SHP77 (cell line): ENCODE measurements at regions not wholly inside any gene's neighbourhood (a gene's known extent, or its start where the extent isn't known, plus 50 kb on each side); places are given as distances from the start of the nearest gene placed in this dataset.

Experiments
- DNase-seq, 2 experiments: peaks; one replicate each; lab custom pipeline; 2025; lab: John Stamatoyannopoulos, UW

DNA sequence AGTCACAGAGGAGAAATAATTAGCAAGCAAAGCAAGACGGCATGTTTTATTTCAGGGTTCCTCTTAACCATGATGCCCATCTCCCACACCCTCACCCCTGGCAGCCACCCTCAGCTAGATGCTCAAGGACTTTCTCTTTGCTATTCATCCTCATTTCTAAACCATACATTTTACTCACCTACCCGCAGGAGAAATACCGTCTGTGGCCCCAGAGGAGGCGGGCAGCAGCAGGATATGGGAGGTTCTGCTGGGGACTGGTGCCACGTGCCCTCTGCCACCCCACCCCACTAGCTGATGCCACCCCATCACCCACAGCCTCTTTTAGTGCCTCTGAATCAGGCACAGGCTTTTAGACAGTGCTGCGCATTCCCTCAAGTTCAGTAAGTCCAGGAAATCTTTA is 168.7 kb upstream of the ITGB1 start:
- DNase-seq = no peak

DNA sequence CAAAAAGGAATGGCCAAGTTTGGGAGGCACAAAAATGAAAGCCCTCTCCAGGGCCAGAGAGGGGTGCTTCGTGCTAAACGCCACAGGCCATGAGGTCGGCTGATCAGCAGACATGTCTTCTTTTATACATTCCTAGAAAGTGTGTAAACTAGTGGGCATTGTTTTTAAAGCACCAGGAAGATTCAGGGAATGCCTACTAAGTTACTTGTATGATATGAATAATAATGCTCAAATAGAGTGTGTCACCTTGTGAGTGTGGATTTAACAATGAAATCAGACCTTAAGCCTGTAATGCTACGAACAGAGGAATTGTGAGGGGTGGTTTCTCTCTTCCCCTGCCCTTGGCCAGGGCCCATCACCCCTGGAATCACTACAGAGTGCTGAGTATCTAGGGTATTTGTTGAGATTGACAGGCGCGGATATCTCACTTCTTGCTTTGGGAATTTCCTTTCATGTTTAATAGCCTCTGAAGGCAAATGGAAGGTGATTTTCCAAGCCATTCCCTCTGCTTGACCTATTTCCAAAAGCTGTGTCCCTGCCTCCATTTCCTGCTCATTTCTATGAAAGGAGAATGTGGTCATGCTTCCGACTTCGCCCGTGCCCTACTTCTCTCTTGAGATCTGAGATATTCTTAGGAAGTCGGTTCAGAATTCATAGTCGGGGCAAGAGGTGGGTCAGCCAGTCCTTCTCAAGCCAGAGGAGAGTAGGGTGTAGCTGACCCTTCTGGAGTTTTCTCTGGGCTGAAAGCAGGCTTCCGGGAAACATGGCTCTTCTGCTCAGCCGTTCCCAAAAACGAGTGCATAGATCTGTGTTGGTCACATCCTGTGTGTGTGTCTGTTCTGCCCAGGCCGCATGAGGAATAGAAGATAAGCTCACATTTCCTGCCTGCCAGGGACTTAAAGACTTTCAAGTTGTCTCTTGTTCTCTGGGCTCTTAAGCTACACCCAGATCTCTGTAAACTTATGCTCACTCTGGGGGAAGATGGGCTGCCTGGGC is 167.8 kb upstream of the ITGB1 start:
- no peak for DNase-seq

DNA sequence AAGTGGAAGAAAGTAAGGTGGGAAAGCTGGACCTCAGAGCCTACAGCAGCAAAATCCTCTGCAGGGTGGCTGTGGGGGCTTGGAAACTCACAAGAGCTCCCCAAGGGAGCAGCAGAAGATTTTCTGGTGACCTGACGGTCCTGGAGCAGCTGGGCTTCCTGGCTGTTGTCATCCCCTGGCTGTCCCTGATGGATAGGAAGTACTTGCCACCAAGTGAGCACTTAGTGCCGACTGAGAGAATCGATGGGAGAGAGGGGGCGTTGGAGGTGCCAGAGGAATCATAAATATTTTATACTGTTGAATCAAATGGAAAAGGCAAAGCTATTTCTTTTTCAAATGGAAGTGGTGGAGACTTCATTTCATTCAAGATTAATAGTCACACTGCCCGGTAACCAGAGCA is 167.1 kb upstream of the ITGB1 start:
- no peak for DNase-seq

DNA sequence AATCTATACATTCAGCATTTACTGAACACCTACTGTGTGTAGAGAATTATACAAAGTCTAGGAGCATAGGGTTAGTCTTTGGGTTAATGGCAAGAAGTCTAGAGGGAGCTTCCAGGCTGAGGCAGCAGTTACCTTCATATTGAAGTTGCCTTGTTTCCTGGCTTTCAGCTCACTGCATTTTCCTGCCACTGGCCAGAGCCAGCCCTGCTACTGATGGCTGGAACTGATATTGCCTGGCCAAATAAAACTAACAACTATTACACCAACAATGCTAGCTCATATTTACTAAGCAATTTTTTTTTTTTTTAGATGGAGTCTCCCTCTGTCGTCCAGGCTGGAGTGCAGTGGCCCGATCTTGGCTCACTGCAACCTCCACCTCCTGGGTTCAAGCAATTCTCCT is 165.7 kb upstream of the ITGB1 start:
- DNase-seq = no peak

DNA sequence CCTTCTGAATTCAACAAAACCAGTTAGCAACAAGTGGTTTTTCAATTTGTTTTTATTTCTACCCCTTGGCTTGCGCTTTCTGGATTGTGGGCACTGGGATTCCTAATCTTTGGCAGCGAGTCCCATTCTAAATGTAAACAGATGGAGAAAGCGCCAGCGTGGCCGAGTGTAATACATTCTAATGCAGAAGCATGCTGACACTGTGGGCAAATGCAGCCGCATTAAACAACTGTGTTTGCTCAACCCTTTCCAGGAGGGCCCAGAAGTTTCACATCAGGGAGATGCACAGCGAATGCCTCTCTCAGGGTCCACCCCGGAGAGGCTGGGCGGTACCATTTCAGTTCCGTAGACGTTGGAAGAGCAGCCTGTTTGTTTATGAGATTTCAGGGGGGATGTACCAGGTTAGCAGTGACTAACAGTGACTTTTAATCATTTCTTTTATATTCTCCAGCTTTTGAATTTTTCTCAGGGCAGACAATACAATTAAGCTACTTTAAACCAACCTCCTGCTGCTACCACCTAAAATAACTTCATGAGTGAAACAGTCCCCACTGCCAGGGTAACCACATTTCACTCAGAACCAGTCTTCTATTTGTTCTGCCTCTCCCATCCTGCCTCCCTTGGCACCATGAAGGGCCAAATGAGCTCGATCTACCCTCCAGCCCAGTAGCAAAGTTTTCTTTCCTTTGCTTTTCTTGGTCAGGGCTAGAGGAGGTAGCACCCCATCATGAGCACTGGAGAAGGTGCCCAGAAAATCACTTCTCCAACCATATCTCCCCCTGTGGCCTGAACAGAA is 164.2 kb upstream of the ITGB1 start:
- no peak for DNase-seq

DNA sequence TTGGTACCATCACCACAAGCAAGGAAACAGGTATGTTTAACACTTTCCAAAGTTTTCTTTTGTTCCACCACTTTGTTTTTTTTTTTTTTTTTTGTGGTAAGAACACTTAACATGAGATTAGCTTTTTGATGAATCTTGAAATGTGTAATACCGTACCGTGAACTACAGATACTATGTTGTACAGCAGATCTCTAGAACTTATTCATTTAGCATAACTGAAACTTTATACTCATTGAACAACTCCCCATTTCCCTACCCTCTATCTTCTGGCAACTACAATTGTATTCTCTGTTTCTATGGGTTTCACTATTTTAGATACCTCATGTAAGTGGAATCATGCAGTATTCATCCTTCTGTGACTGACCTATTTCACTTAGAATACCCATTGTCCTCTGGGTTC is 162.7 kb upstream of the ITGB1 start:
- no peak for DNase-seq

- DNase-seq = no peak
Measured at GRCh38 chr10:33120275-33120674, 162.2 kb upstream of the ITGB1 start.

GRCh38 chr10:33117816-33118215 is 159.8 kb upstream of the ITGB1 start:
- no peak for DNase-seq

DNA sequence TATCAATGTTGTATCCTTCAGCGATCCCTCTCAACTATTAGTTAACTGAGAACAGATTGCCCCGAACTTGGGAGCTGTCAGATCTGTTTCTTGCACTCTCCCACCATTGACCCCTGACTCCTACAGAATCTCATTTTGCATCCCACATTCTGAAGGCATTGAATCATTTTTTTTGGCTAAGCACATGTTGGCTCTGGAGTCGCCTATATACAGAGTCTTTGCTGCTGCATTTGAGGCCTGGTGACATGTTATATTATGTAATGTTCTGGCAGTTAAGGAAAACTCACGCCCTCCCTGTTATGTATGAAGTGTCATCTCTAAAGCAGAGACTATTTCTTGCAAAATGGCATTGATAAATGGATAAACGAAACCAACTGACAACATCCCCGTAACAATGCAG is 159.2 kb upstream of the ITGB1 start:
- no peak for DNase-seq

GRCh38 chr10:33115738-33116719 is 158.0 kb upstream of the ITGB1 start:
- DNase-seq = peak; percentile 5 to 31

DNA sequence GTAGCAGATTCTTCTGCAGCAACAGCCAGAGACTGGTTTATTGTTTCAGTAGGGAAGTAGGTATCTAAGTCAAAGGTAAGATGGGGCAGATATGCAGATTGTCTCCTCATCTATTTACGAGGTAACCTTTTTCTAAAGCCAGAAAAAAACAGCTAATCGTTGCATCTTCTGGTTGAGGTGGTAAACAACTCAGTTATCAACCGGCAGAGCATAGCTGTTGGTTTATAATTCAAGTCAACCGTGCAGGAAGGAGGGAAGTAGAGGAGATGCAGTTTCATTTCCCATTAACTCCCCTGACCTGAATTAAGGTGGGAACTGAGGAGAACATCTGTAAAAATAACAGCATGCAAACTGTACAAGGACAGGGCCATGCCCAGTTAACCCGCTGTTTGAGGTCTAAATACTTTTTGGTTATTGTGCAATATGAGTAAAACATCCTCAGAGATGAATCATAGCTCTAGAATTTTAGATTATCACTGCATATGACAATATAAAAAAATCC is 156.5 kb upstream of the ITGB1 start:
- DNase-seq = no peak

GRCh38 chr10:33113466-33113865 is 155.4 kb upstream of the ITGB1 start:
- DNase-seq = no peak

DNA sequence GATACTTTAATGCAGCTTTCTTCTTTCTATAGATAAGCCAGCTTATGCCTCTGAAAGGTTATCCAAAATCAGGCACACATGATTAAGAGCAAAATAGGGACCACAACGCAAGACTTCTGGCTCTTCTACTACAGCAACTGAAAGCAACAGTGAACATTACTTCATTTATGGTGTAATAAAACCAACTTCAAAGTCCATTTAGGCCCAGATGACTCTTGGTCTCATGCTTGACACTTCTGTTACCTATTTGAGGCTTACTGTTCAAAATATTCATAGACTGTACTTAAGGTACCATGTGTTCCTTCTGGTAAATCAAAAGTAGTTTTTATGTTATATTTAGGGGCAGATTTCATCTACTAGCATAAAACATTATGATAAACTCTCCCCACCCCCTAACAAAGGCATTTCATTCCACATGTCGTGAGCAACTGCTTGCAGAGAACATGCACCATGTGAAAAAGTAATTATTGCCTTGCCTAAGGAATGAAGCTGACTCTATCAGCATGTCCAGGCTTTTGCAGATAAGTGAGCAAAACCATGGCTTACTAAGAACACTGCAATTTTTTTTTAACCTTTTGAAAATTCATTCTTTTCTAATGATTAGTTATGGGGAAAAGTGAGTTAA is 154.9 kb upstream of the ITGB1 start:
- DNase-seq = no peak

DNA sequence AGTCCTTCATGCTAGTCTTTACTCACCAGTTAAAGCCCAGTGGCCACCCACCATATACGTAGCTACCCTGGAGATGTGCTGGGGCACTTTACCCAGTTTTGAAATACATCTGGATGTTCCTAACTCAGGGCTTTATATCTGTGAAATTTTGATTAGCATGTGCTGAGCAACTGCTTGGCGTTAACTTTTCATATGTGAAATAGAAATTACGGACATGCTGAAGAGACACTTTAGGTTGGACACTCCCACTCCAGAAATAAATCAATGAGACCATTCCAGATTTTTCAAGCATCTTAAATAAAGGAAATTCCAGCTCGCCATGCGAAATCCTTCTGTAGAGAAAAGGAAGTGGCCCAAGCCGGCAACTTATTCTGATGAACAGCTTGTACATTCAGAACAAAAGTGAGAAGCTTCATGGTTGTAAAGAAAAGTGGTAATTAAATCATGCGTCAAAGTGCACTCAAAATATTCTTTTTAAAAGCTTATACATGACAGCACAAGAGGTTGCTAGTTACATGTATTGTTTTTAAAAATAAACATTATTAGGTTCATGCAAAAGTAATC is 153.5 kb upstream of the ITGB1 start:
- no peak for DNase-seq

DNA sequence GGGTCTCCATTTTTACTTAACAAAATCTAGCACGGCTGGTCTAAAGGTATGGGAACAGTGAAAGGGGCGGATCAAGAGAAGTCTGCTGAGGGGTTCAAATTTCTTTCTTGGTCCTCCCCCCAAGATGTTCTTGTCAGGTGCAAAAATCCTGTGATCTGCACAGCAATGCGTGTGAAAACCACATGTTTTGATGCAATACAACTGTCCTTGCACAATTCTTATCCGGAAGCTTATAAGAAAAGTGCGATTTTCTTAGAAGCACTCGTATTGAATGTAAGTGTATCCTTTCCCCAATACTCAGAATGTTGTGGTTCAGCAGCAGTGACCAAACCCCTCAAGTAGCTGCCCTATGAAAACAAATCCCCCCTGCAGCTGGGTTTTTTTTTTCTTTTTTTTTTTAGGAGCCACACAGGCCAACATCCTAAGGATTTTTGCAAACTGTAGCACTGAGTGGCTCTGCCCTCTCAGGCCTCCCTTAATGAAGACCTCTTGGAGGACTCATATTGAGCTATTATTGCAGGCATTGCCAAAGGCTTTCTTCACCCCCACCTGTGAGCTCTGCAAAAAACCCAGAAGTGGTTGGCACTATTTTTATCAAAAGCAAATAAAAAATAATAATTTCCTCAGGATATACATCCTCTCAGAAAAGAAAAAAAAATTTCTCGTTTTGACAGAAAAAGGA is 151.9 kb upstream of the ITGB1 start:
- DNase-seq = no peak

- DNase-seq = no peak
Measured at GRCh38 chr10:33109384-33109783, 151.4 kb upstream of the ITGB1 start.

- no peak for DNase-seq
Measured at GRCh38 chr10:33107953-33108352, 149.9 kb upstream of the ITGB1 start.

- DNase-seq = no peak
Measured at GRCh38 chr10:33106767-33107166, 148.7 kb upstream of the ITGB1 start.

DNA sequence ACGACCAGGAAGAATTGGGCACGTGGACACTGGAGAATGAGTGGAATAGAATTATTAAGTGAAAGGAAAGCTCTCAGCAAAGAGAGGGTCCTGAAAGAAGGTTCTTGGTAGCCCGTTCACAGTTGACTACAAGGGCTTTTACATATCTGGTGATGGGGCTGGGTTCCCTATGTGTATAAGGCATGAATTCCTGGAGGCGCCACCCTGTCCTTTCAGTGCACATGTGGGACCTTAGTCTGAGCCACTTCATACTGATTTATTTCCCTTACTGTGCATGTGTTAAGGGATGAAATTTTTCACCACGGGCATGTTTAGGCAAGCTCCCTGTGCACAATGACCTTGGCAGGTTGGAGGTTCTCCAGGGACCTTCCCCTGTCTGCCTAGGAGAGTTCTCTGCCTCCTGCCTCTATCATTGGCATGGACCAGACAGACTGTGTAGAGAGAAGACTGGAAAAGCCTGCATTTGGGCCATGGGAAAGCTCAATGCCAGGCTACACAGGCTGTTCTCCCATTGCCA is 145.9 kb upstream of the ITGB1 start:
- no peak for DNase-seq

GRCh38 chr10:33102071-33102470 is 144.0 kb upstream of the ITGB1 start:
- DNase-seq = no peak
